ENCODE measurements at regions not wholly inside any gene's neighbourhood (a gene's known extent, or its start where the extent isn't known, plus 50 kb on each side); places are given as distances from the start of the nearest gene placed in this dataset.

DNA sequence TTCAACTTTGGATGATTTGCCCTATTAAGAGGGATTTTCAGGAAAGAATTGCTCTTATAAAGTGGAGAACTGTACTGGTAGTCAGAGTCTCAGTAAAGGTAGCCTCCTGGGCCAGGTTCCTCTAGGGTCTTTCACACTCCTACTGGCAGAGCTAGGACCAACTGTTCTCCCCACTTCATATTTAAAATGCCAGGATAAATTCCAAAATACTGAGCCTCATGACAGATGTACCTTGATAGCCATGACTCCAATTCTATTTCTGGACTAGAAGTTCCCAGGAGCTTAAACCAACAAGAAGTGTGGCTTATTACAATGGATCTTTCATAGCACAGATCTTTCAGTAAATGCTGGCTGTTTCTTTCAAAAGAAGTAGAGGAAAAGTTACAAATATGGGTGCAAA, 126.5 kb downstream of the C12orf75 start:
- TF ChIP-seq GATA3 (IDR thresholded peaks at IDR 0.05; ENCODE audit: low read depth, low read length) (no peak), GATA2 (IDR thresholded peaks at IDR 0.05; ENCODE audit: low read depth, low read length) (no peak)

All from SH-SY5Y (cell line).